ENCODE measurements at regions not wholly inside any gene's neighbourhood (a gene's known extent, or its start where the extent isn't known, plus 50 kb on each side); places are given as distances from the start of the nearest gene placed in this dataset.
A peak's percentile ranks its signal among the peaks of the same experiment; 100 is the strongest.
"Not testable (repeated sequence)": the region's sequence is repeated elsewhere in the genome, so short reads cannot be mapped to it uniquely, and the experiment has no call there.

GRCh38 chr20:47970282-47970903, 185.1 kb upstream of the SULF2 start:
- no peak for DNase-seq (ENCODE audit: low spot score)

- DNase-seq (ENCODE audit: low spot score) = no peak
Observed at GRCh38 chr20:47969426-47969825, 184.1 kb upstream of the SULF2 start.

- DNase-seq (ENCODE audit: low spot score) = no peak
Observed at GRCh38 chr20:47968541-47969310, 183.4 kb upstream of the SULF2 start.

GRCh38 chr20:47964149-47964548, 178.9 kb upstream of the SULF2 start:
- DNase-seq (ENCODE audit: low spot score) = no peak

GRCh38 chr20:47963022-47963421, 177.7 kb upstream of the SULF2 start:
- DNase-seq (ENCODE audit: low spot score) = no peak

GRCh38 chr20:47962286-47962963, 177.1 kb upstream of the SULF2 start:
- no peak for DNase-seq (ENCODE audit: low spot score)

GRCh38 chr20:47960769-47961541, 175.7 kb upstream of the SULF2 start:
- no peak for DNase-seq (ENCODE audit: low spot score)

GRCh38 chr20:47960277-47960676, 175.0 kb upstream of the SULF2 start:
- DNase-seq (ENCODE audit: low spot score) = no peak

- DNase-seq (ENCODE audit: low spot score) = not testable (repeated sequence)
Observed at GRCh38 chr20:47957989-47958801, 172.9 kb upstream of the SULF2 start.

- DNase-seq (ENCODE audit: low spot score) = no peak
Observed at GRCh38 chr20:47957135-47957534, 171.9 kb upstream of the SULF2 start.

GRCh38 chr20:47956268-47956995, 171.2 kb upstream of the SULF2 start:
- no peak for DNase-seq (ENCODE audit: low spot score)

- no peak for DNase-seq (ENCODE audit: low spot score)
Observed at GRCh38 chr20:47953471-47953870, 168.2 kb upstream of the SULF2 start.

- no peak for DNase-seq (ENCODE audit: low spot score)
Observed at GRCh38 chr20:47952023-47952564, 166.8 kb upstream of the SULF2 start.

- no peak for DNase-seq (ENCODE audit: low spot score)
Observed at GRCh38 chr20:47951521-47951971, 166.3 kb upstream of the SULF2 start.

- no peak for DNase-seq (ENCODE audit: low spot score)
Observed at GRCh38 chr20:47950913-47951283, 165.6 kb upstream of the SULF2 start.

- peak; percentile 86 for DNase-seq (ENCODE audit: low spot score)
Observed at GRCh38 chr20:47950124-47950912, 165.0 kb upstream of the SULF2 start.

GRCh38 chr20:47949230-47949629, 163.9 kb upstream of the SULF2 start:
- DNase-seq (ENCODE audit: low spot score) = peak; percentile 51

- DNase-seq (ENCODE audit: low spot score) = no peak
Observed at GRCh38 chr20:47944682-47945081, 159.4 kb upstream of the SULF2 start.

- no peak for DNase-seq (ENCODE audit: low spot score)
Observed at GRCh38 chr20:47941869-47942268, 156.6 kb upstream of the SULF2 start.
